ENCODE measurements at regions not wholly inside any gene's neighbourhood (a gene's known extent, or its start where the extent isn't known, plus 50 kb on each side); places are given as distances from the start of the nearest gene placed in this dataset.

- no peak for DNase-seq (ENCODE audit: low spot score)
Observed at GRCh38 chr1:194533641-194534040, 1347.2 kb upstream of the B3GALT2 start.

GRCh38 chr1:194517567-194517966 lies 1331.2 kb upstream of the B3GALT2 start:
- no peak for DNase-seq (ENCODE audit: low spot score)

GRCh38 chr1:194515916-194516315 lies 1329.5 kb upstream of the B3GALT2 start:
- DNase-seq (ENCODE audit: low spot score), result no peak

- no peak for DNase-seq (ENCODE audit: low spot score)
Observed at GRCh38 chr1:194512957-194513356, 1326.5 kb upstream of the B3GALT2 start.

- no peak for DNase-seq (ENCODE audit: low spot score)
Observed at GRCh38 chr1:194512345-194512744, 1325.9 kb upstream of the B3GALT2 start.

- no peak for DNase-seq (ENCODE audit: low spot score)
Observed at GRCh38 chr1:194503209-194503608, 1316.8 kb upstream of the B3GALT2 start.

- no peak for DNase-seq (ENCODE audit: low spot score)
Observed at GRCh38 chr1:194495434-194495833, 1309.0 kb upstream of the B3GALT2 start.

GRCh38 chr1:194487172-194487571 lies 1300.8 kb upstream of the B3GALT2 start:
- no peak for DNase-seq (ENCODE audit: low spot score)

- no peak for DNase-seq (ENCODE audit: low spot score)
Observed at GRCh38 chr1:194485432-194485831, 1299.0 kb upstream of the B3GALT2 start.

GRCh38 chr1:194478731-194479130 lies 1292.3 kb upstream of the B3GALT2 start:
- no peak for DNase-seq (ENCODE audit: low spot score)

GRCh38 chr1:194477908-194478307 lies 1291.5 kb upstream of the B3GALT2 start:
- DNase-seq (ENCODE audit: low spot score), result no peak

- DNase-seq (ENCODE audit: low spot score), result no peak
Observed at GRCh38 chr1:194476872-194477271, 1290.5 kb upstream of the B3GALT2 start.

- DNase-seq (ENCODE audit: low spot score), result no peak
Observed at GRCh38 chr1:194476351-194476750, 1289.9 kb upstream of the B3GALT2 start.

- no peak for DNase-seq (ENCODE audit: low spot score)
Observed at GRCh38 chr1:194474701-194475100, 1288.3 kb upstream of the B3GALT2 start.

- DNase-seq (ENCODE audit: low spot score), result no peak
Observed at GRCh38 chr1:194473766-194474165, 1287.4 kb upstream of the B3GALT2 start.

GRCh38 chr1:194469282-194469681 lies 1282.9 kb upstream of the B3GALT2 start:
- no peak for DNase-seq (ENCODE audit: low spot score)

- no peak for DNase-seq (ENCODE audit: low spot score)
Observed at GRCh38 chr1:194466706-194467105, 1280.3 kb upstream of the B3GALT2 start.

GRCh38 chr1:194447636-194448035 lies 1261.2 kb upstream of the B3GALT2 start:
- DNase-seq (ENCODE audit: low spot score), result no peak

GRCh38 chr1:194445244-194445643 lies 1258.8 kb upstream of the B3GALT2 start:
- no peak for DNase-seq (ENCODE audit: low spot score)

GRCh38 chr1:194442901-194443575 lies 1256.6 kb upstream of the B3GALT2 start:
- DNase-seq (ENCODE audit: low spot score), result no peak

- DNase-seq (ENCODE audit: low spot score), result no peak
Observed at GRCh38 chr1:194437135-194437534, 1250.7 kb upstream of the B3GALT2 start.

GRCh38 chr1:194431121-194431520 lies 1244.7 kb upstream of the B3GALT2 start:
- no peak for DNase-seq (ENCODE audit: low spot score)

- no peak for DNase-seq (ENCODE audit: low spot score)
Observed at GRCh38 chr1:194420706-194421105, 1234.3 kb upstream of the B3GALT2 start.

- no peak for DNase-seq (ENCODE audit: low spot score)
Observed at GRCh38 chr1:194419721-194420120, 1233.3 kb upstream of the B3GALT2 start.
